ENCODE measurements at regions not wholly inside any gene's neighbourhood (a gene's known extent, or its start where the extent isn't known, plus 50 kb on each side); places are given as distances from the start of the nearest gene placed in this dataset.

DNA sequence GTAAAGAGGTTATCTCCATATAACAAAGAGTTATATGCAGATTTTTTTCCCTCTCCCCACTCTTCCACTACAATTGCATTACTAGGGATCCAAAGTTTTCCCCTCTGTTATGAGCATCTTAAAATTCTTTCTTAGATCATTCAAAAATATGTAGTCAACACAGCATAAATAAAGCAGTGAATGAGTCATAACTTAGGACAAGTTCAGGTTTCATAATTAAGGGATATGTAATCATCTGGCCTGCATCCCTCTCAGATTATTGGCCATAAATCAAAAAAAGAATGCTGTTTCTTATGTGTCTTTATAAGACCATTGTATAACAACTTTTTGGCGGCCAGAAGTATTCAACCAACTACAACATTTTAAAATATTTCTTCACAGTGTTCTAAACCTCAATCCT is 1526.1 kb downstream of the KCNT2 start:
- no peak overlapping the region for H2AFZ ChIP-seq (ENCODE audit: low read length)
- no peaks in the 10 kb centered on the region for H3K9me3 ChIP-seq (ENCODE audit: low read length)
- BruUV-seq (replicated peaks): no TSS peak
- no peaks in the 10 kb centered on the region for H3K36me3 ChIP-seq (ENCODE audit: insufficient read depth, low read length)
- no peak for TF ChIP-seq EZH2phosphoT487 (IDR thresholded peaks at IDR 0.05; ENCODE audit: borderline replicate concordance, low read depth, low read length)
- TF ChIP-seq, protein P1, sequence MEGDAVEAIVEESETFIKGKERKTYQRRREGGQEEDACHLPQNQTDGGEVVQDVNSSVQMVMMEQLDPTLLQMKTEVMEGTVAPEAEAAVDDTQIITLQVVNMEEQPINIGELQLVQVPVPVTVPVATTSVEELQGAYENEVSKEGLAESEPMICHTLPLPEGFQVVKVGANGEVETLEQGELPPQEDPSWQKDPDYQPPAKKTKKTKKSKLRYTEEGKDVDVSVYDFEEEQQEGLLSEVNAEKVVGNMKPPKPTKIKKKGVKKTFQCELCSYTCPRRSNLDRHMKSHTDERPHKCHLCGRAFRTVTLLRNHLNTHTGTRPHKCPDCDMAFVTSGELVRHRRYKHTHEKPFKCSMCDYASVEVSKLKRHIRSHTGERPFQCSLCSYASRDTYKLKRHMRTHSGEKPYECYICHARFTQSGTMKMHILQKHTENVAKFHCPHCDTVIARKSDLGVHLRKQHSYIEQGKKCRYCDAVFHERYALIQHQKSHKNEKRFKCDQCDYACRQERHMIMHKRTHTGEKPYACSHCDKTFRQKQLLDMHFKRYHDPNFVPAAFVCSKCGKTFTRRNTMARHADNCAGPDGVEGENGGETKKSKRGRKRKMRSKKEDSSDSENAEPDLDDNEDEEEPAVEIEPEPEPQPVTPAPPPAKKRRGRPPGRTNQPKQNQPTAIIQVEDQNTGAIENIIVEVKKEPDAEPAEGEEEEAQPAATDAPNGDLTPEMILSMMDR (conservative IDR thresholded peaks at IDR 0.05; ENCODE audit: low read length): no peak
- ChIA-PET CTCF (ENCODE audit: unreplicated experiment) (no interaction called here), POLR2A (no interaction called here)
- H4K20me1 ChIP-seq (ENCODE audit: insufficient read depth, low read length): no peaks in the 10 kb centered on the region
- no peaks in the 10 kb centered on the region for H3K9me2 ChIP-seq (ENCODE audit: insufficient read depth, low read length)
- H3K4me2 ChIP-seq (ENCODE audit: low read length): no peak overlapping the region
- no peaks in the 10 kb centered on the region for H3K4me1 ChIP-seq (ENCODE audit: insufficient read depth, low read length, poor library complexity, severe bottlenecking)
- intact Hi-C loops (cut with micrococcal nuclease; ENCODE audit: unreplicated experiment): no loop called here
- no peak for DNase-seq (ENCODE audit: low spot score)
- no peaks in the 10 kb centered on the region for H3K79me2 ChIP-seq (ENCODE audit: insufficient read depth, low read depth, low read length)
- no peak overlapping the region for H3K4me3 ChIP-seq (ENCODE audit: low read depth, low read length, poor library complexity, severe bottlenecking)
- no peak overlapping the region for H3K27ac ChIP-seq (ENCODE audit: low read depth, low read length, poor library complexity, severe bottlenecking)

DNA sequence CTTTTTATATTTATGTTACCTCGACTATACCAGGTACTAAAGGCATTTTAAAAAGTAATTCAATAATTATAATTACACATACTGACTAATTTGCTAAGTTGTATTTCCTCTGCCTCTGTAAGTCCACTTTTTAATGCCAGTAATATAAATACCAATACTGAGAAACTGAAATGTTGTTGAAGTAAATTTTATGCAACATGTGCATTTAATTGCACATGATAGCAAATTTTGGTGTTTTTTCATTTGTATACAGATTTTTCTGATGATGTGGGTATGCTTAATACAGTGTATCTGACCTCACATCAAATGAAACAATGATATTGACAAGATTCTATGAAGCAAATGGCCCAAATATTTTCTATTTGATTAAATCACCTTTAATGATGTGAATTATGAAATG is 1531.6 kb downstream of the KCNT2 start:
- H3K9me2 ChIP-seq (ENCODE audit: insufficient read depth, low read length): no peaks in the 10 kb centered on the region
- no peaks in the 10 kb centered on the region for H3K4me1 ChIP-seq (ENCODE audit: insufficient read depth, low read length, poor library complexity, severe bottlenecking)
- H3K4me2 ChIP-seq (ENCODE audit: low read length): no peak overlapping the region
- ChIA-PET POLR2A (interaction anchor here (0.7 kb wide), 1 partner anchor 9 kb away, joined by 3 read pairs; no protein-coding TSS in a partner anchor), CTCF (ENCODE audit: unreplicated experiment) (no interaction called here)
- H3K36me3 ChIP-seq (ENCODE audit: insufficient read depth, low read length): no peaks in the 10 kb centered on the region
- TF ChIP-seq, protein P1 (conservative IDR thresholded peaks at IDR 0.05; ENCODE audit: low read length): no peak
- TF ChIP-seq EZH2phosphoT487 (IDR thresholded peaks at IDR 0.05; ENCODE audit: borderline replicate concordance, low read depth, low read length): no peak
- H3K79me2 ChIP-seq (ENCODE audit: insufficient read depth, low read depth, low read length): no peaks in the 10 kb centered on the region
- no peaks in the 10 kb centered on the region for H3K9me3 ChIP-seq (ENCODE audit: low read length)
- no peak for DNase-seq (ENCODE audit: low spot score)
- intact Hi-C loops (cut with micrococcal nuclease; ENCODE audit: unreplicated experiment): no loop called here
- H4K20me1 ChIP-seq (ENCODE audit: insufficient read depth, low read length): no peaks in the 10 kb centered on the region
- no peak overlapping the region for H2AFZ ChIP-seq (ENCODE audit: low read length)
- no peak overlapping the region for H3K4me3 ChIP-seq (ENCODE audit: low read depth, low read length, poor library complexity, severe bottlenecking)
- no peak overlapping the region for H3K27ac ChIP-seq (ENCODE audit: low read depth, low read length, poor library complexity, severe bottlenecking)
- BruUV-seq (replicated peaks): no TSS peak

DNA sequence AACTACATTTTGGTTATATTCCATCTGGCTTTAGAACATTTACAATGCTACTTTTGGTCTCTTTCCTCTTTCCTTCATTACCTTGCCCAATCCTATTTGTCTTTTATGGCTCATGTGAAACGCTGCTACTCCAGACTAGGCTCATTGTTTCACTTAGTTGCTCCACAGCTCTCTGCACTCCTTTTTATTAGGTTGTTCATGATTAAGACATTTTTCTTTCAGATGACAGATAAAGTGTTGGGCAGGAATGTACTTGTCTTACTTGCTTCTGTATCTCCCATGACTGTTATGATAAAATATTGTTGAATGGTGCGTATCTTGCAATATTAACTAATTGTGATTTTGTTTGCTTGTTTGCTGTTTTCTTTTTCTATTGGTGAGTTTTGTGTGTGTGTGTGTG is 1532.3 kb downstream of the KCNT2 start:
- Histone ChIP-seq H3K4me3 (ENCODE audit: low read depth, low read length, poor library complexity, severe bottlenecking) (no peak overlapping the region), H2AFZ (ENCODE audit: low read length) (no peak overlapping the region), H4K20me1 (ENCODE audit: insufficient read depth, low read length) (no peaks in the 10 kb centered on the region), H3K79me2 (ENCODE audit: insufficient read depth, low read depth, low read length) (no peaks in the 10 kb centered on the region), H3K4me1 (ENCODE audit: insufficient read depth, low read length, poor library complexity, severe bottlenecking) (no peaks in the 10 kb centered on the region), H3K9me3 (ENCODE audit: low read length) (no peaks in the 10 kb centered on the region), H3K9me2 (ENCODE audit: insufficient read depth, low read length) (no peaks in the 10 kb centered on the region), H3K4me2 (ENCODE audit: low read length) (no peak overlapping the region), H3K36me3 (ENCODE audit: insufficient read depth, low read length) (no peaks in the 10 kb centered on the region), H3K27ac (ENCODE audit: low read depth, low read length, poor library complexity, severe bottlenecking) (no peak overlapping the region)
- no TSS peak for BruUV-seq (replicated peaks)
- intact Hi-C loops (cut with micrococcal nuclease; ENCODE audit: unreplicated experiment): no loop called here
- POLR2A ChIA-PET: no interaction called here
- DNase-seq (ENCODE audit: low spot score): no peak
- CTCF ChIA-PET (ENCODE audit: unreplicated experiment): no interaction called here
- TF ChIP-seq, protein P1 (conservative IDR thresholded peaks at IDR 0.05; ENCODE audit: low read length): no peak
- no peak for TF ChIP-seq EZH2phosphoT487 (IDR thresholded peaks at IDR 0.05; ENCODE audit: borderline replicate concordance, low read depth, low read length)
